HepG2 (cell line): ENCODE measurements at regions not wholly inside any gene's neighbourhood (a gene's known extent, or its start where the extent isn't known, plus 50 kb on each side); places are given as distances from the start of the nearest gene placed in this dataset.

ENCODE experiments used
- ATAC-seq: fragments of 200-7000 bp; cut with Tn5 transposase; 3 replicates; pipeline ENCODE4 v1.9.1; 2020; ENCODE audit warnings: mild to moderate bottlenecking, moderate library complexity
- BruUV-seq: library from RNA; stranded (reverse); fragments of 400-500 nt; replicated peaks from 2 replicates; lab custom pipeline; 2021; lab: Mats Ljungman, UMichigan
- CTCF ChIA-PET: fragments of 300-600 bp; formaldehyde crosslinking; extraction: SDS; loops from one replicate; lab custom pipeline; 2021; ENCODE audit warnings: low total read pairs, inconsistent platforms, low intra/inter-chr PET ratio; lab: Yijun Ruan, JAX
- POLR2A ChIA-PET: fragments of 350-600 bp; sonication (Branson Sonifier 250); formaldehyde crosslinking; loops from one replicate; lab custom pipeline; 2020; ENCODE audit warnings: antibody characterized with exemption, inconsistent platforms; lab: Yijun Ruan, JAX
- DNase-seq: peaks from one replicate; pipeline ENCODE4 v3.0.0-alpha.2; 2015; ENCODE audit warnings: low spot score
- FAIRE-seq: peaks from 3 replicates; lab custom pipeline; 2011; peaks lifted over from hg19 to GRCh38; lab: Jason Lieb, UNC
- H2AFZ ChIP-seq: one replicate; pipeline ENCODE4 v1.6.1; 2011; ENCODE audit warnings: low read length, inconsistent platforms
- H3K27ac ChIP-seq: fragments of 300-600 bp; 3 replicates; pipeline ENCODE4 v1.8.0; 2011; ENCODE audit warnings: mixed run types, mild to moderate bottlenecking, mixed read lengths, low read length, inconsistent platforms; ENCODE audit not compliant: insufficient read depth; ENCODE audit errors: extremely low read length
- H3K27me3 ChIP-seq, 2 experiments: fragments of 200-600 bp in 1 of 2; 2 replicates in 1 of 2; 3 replicates in 1 of 2; pipeline versions ENCODE4 v1.6.0 to v1.8.0; 2011; ENCODE audit warnings: low read length in 2 of 2, mild to moderate bottlenecking in 2 of 2, moderate library complexity in 2 of 2, inconsistent platforms in 1 of 2; ENCODE audit not compliant: insufficient read depth in 2 of 2, control insufficient read depth in 1 of 2
- H3K36me3 ChIP-seq, 2 experiments: fragments of 200-600 bp in 1 of 2; replicated peaks in 1 of 2; 2 replicates in 1 of 2; 3 replicates in 1 of 2; pipeline versions ENCODE4 v1.5.1 to v1.8.0; 2011; ENCODE audit warnings: low read length in 2 of 2, inconsistent platforms in 1 of 2; ENCODE audit not compliant: insufficient read depth in 2 of 2, control insufficient read depth in 1 of 2
- H3K4me1 ChIP-seq: 2 replicates; pipeline ENCODE4 v1.5.1; 2012; ENCODE audit warnings: low read length, inconsistent platforms; ENCODE audit not compliant: insufficient read depth
- H3K4me2 ChIP-seq: 2 replicates; pipeline ENCODE4 v1.6.0; 2011; ENCODE audit warnings: low read depth, low read length, inconsistent platforms
- H3K4me3 ChIP-seq, 3 experiments: fragments of 200-600 bp in 1 of 3; sonication (generic), shearing (Covaris generic) in 1 of 3; replicated peaks in 1 of 3; 2 replicates each; pipeline ENCODE4 v1.5.1; 2011 to 2016; ENCODE audit warnings: low read length in 3 of 3, inconsistent platforms in 2 of 3, low read depth in 2 of 3, mild to moderate bottlenecking in 2 of 3, control low read depth in 1 of 3, mixed read lengths in 1 of 3; ENCODE audit not compliant: insufficient read depth in 1 of 3
- H3K79me2 ChIP-seq: one replicate; pipeline ENCODE4 v1.6.1; 2011; ENCODE audit warnings: low read length, inconsistent platforms; ENCODE audit not compliant: insufficient read depth
- H3K9ac ChIP-seq: 2 replicates; pipeline ENCODE4 v1.6.0; 2011; ENCODE audit warnings: mild to moderate bottlenecking, low read depth, low read length, inconsistent platforms; ENCODE audit not compliant: insufficient read depth
- H3K9me3 ChIP-seq: 2 replicates; pipeline ENCODE4 v1.5.1; 2012; ENCODE audit warnings: mild to moderate bottlenecking, low read length
- H4K20me1 ChIP-seq: 2 replicates; pipeline ENCODE4 v1.6.0; 2011; ENCODE audit warnings: inconsistent platforms, mild to moderate bottlenecking, low read length, moderate library complexity; ENCODE audit not compliant: insufficient read depth
- CHD2 ChIP-seq: IDR thresholded peaks from 2 replicates; pipeline ENCODE4 v1.6.1; 2011; ENCODE audit warnings: low read depth, low read length, improper control_type of control experiment
- DNMT3B ChIP-seq: conservative IDR thresholded peaks from 2 replicates; pipeline ENCODE4 v1.6.1; 2016; ENCODE audit warnings: missing biosample characterization, control low read depth
- GTF2F1 ChIP-seq: fragments of 150-350 bp; IDR thresholded peaks from 2 replicates; pipeline ENCODE4 v1.6.1; 2014; ENCODE audit warnings: low read length
- HNF1B ChIP-seq: sonication (generic); formaldehyde crosslinking; IDR thresholded peaks from 2 replicates; pipeline ENCODE4 v1.5.1; 2020; ENCODE audit warnings: mild to moderate bottlenecking, moderate library complexity, missing genetic modification reagents
- ISL2 ChIP-seq: sonication (generic); formaldehyde crosslinking; IDR thresholded peaks from 2 replicates; pipeline ENCODE4 v1.5.0; 2020; ENCODE audit warnings: missing genetic modification reagents
- MEIS2 ChIP-seq: sonication (generic); formaldehyde crosslinking; IDR thresholded peaks from 2 replicates; pipeline ENCODE4 v1.9.0; 2021; ENCODE audit warnings: mild to moderate bottlenecking, missing genetic modification reagents
- WIZ ChIP-seq: sonication (generic); formaldehyde crosslinking; IDR thresholded peaks from 2 replicates; pipeline ENCODE4 v1.5.1; 2020; ENCODE audit warnings: mild to moderate bottlenecking, missing genetic modification reagents
- ZNF274 ChIP-seq: sonication (generic); formaldehyde crosslinking; IDR thresholded peaks from 2 replicates; pipeline ENCODE4 v1.5.1; 2020; ENCODE audit warnings: mild to moderate bottlenecking, missing genetic modification reagents
- ZNF34 ChIP-seq: sonication (generic); formaldehyde crosslinking; IDR thresholded peaks from 2 replicates; pipeline ENCODE4 v1.4.0; 2020; ENCODE audit warnings: mild to moderate bottlenecking, missing genetic modification reagents, borderline replicate concordance
- ZNF414 ChIP-seq: sonication (generic); formaldehyde crosslinking; IDR thresholded peaks from 2 replicates; pipeline ENCODE4 v1.5.0; 2020; ENCODE audit warnings: missing genetic modification reagents
- ZNF564 ChIP-seq: sonication (generic); formaldehyde crosslinking; IDR thresholded peaks from 2 replicates; pipeline ENCODE4 v1.8.1; 2023; ENCODE audit warnings: mild to moderate bottlenecking, missing genetic modification reagents
- ZNF580 ChIP-seq: IDR thresholded peaks from 2 replicates; pipeline ENCODE4 v1.6.1; 2016; ENCODE audit warnings: low read depth, borderline replicate concordance
- ZNF674 ChIP-seq: sonication (generic); formaldehyde crosslinking; IDR thresholded peaks from 2 replicates; pipeline ENCODE4 v1.5.0; 2020; ENCODE audit warnings: low read depth, mild to moderate bottlenecking, missing genetic modification reagents
- WGBS: methylation state at CpG from one replicate; pipeline ENCODE4 v1.1.6; 2017; ENCODE audit warnings: low lambda C conversion rate; 5-methylcytosine and 5-hydroxymethylcytosine counted together
- in situ Hi-C: cut with HindIII; loops from 2 replicates; pipeline ENCODE4 v1.10.0; 2017; ENCODE audit warnings: low pct_unique_long_range_greater_than_20kb; ENCODE audit not compliant: extremely low pct_ligation_motif_present
- intact Hi-C: fragments of 100-400 bp; cut with micrococcal nuclease; formaldehyde crosslinking; loops from one replicate; pipeline ENCODE4 v1.10.0; 2022; ENCODE audit not compliant: unreplicated experiment
- TF ChIP-seq, protein P1 (sequence below): sonication (generic); formaldehyde crosslinking; IDR thresholded peaks from 2 replicates; pipeline ENCODE4 v1.5.1; 2020; ENCODE audit warnings: mild to moderate bottlenecking, missing genetic modification reagents, moderate library complexity
- TF ChIP-seq, protein P2 (sequence below): sonication (generic); formaldehyde crosslinking; IDR thresholded peaks from 2 replicates; pipeline ENCODE4 v1.8.0; 2022; ENCODE audit warnings: mild to moderate bottlenecking, missing genetic modification reagents, borderline replicate concordance
- TF ChIP-seq, protein P3 (sequence below): sonication (generic); formaldehyde crosslinking; IDR thresholded peaks from 2 replicates; pipeline ENCODE4 v1.4.0; 2020; ENCODE audit warnings: mild to moderate bottlenecking, missing genetic modification reagents

- Histone ChIP-seq H3K4me2 (no peak overlapping the region), H3K9me3 (no peaks in the 10 kb centered on the region), H3K79me2 (no peaks in the 10 kb centered on the region), H3K4me1 (no peaks in the 10 kb centered on the region), H4K20me1 (no peaks in the 10 kb centered on the region), H2AFZ (no peak overlapping the region), H3K27me3 (no peaks in the 10 kb centered on the region), H3K36me3 (no peaks in the 10 kb centered on the region), H3K4me3 (no peak overlapping the region), H3K9ac (no peak overlapping the region), H3K27ac (no peak overlapping the region)
- FAIRE-seq (no peak), ATAC-seq (no peak), DNase-seq (no peak)
- in situ Hi-C loops (no loop called here), intact Hi-C loops (no loop called here)
- WGBS, result 12% methylated on average over 5 of the region's 5 CpGs
- no TSS peak for BruUV-seq
- ChIA-PET POLR2A (no interaction called here), CTCF (no interaction called here)
- no peak for TF ChIP-seq ZNF414 (CRISPR knock-in tag)
- no peak for TF ChIP-seq MEIS2 (CRISPR knock-in tag)
- TF ChIP-seq, protein P1, sequence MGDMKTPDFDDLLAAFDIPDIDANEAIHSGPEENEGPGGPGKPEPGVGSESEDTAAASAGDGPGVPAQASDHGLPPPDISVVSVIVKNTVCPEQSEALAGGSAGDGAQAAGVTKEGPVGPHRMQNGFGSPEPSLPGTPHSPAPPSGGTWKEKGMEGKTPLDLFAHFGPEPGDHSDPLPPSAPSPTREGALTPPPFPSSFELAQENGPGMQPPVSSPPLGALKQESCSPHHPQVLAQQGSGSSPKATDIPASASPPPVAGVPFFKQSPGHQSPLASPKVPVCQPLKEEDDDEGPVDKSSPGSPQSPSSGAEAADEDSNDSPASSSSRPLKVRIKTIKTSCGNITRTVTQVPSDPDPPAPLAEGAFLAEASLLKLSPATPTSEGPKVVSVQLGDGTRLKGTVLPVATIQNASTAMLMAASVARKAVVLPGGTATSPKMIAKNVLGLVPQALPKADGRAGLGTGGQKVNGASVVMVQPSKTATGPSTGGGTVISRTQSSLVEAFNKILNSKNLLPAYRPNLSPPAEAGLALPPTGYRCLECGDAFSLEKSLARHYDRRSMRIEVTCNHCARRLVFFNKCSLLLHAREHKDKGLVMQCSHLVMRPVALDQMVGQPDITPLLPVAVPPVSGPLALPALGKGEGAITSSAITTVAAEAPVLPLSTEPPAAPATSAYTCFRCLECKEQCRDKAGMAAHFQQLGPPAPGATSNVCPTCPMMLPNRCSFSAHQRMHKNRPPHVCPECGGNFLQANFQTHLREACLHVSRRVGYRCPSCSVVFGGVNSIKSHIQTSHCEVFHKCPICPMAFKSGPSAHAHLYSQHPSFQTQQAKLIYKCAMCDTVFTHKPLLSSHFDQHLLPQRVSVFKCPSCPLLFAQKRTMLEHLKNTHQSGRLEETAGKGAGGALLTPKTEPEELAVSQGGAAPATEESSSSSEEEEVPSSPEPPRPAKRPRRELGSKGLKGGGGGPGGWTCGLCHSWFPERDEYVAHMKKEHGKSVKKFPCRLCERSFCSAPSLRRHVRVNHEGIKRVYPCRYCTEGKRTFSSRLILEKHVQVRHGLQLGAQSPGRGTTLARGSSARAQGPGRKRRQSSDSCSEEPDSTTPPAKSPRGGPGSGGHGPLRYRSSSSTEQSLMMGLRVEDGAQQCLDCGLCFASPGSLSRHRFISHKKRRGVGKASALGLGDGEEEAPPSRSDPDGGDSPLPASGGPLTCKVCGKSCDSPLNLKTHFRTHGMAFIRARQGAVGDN (CRISPR knock-in tag), result no peak
- no peak for TF ChIP-seq ZNF564 (CRISPR knock-in tag)
- TF ChIP-seq ZNF674, result no peak
- TF ChIP-seq ISL2 (CRISPR knock-in tag), result no peak
- TF ChIP-seq DNMT3B (CRISPR knock-in tag), result no peak
- no peak for TF ChIP-seq ZNF274 (CRISPR knock-in tag)
- TF ChIP-seq, protein P2, sequence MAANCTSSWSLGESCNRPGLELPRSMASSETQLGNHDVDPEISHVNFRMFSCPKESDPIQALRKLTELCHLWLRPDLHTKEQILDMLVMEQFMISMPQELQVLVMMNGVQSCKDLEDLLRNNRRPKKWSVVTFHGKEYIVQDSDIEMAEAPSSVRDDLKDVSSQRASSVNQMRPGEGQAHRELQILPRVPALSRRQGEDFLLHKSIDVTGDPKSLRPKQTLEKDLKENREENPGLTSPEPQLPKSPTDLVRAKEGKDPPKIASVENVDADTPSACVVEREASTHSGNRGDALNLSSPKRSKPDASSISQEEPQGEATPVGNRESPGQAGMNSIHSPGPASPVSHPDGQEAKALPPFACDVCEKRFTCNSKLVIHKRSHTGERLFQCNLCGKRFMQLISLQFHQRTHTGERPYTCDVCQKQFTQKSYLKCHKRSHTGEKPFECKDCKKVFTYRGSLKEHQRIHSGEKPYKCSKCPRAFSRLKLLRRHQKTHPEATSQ (CRISPR knock-in tag), result no peak
- TF ChIP-seq HNF1B (CRISPR knock-in tag), result no peak
- TF ChIP-seq ZNF34 (CRISPR knock-in tag), result no peak
- no peak for TF ChIP-seq ZNF580
- no peak for TF ChIP-seq WIZ
- TF ChIP-seq CHD2, result no peak
- TF ChIP-seq, protein P3, sequence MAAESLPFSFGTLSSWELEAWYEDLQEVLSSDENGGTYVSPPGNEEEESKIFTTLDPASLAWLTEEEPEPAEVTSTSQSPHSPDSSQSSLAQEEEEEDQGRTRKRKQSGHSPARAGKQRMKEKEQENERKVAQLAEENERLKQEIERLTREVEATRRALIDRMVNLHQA (CRISPR knock-in tag), result no peak
- TF ChIP-seq GTF2F1, result no peak
These were observed 660.1 kb upstream of the SLC8A1 start for GRCh38 chr2:41111836-41112627.
